Osteocyte (in vitro differentiated cells): ENCODE measurements at regions not wholly inside any gene's neighbourhood (a gene's known extent, or its start where the extent isn't known, plus 50 kb on each side); places are given as distances from the start of the nearest gene placed in this dataset.

Source experiments
- DNase-seq: peaks from one replicate; pipeline ENCODE4 v3.0.0; 2021; ENCODE audit warnings: mixed read lengths; ENCODE audit not compliant: unreplicated experiment; ENCODE audit errors: extremely low spot score
- H3K27ac Mint-ChIP-seq: one replicate; pipeline ENCODE4 v1.8.0; 2021; ENCODE audit warnings: mild to moderate bottlenecking, mixed read lengths; ENCODE audit not compliant: unreplicated experiment
- H3K27me3 Mint-ChIP-seq: one replicate; pipeline ENCODE4 v1.8.0; 2021; ENCODE audit warnings: mixed read lengths; ENCODE audit not compliant: unreplicated experiment
- H3K36me3 Mint-ChIP-seq: one replicate; pipeline ENCODE4 v1.8.0; 2021; ENCODE audit warnings: mixed read lengths; ENCODE audit not compliant: unreplicated experiment
- H3K4me1 Mint-ChIP-seq: one replicate; pipeline ENCODE4 v1.8.0; 2021; ENCODE audit warnings: mixed read lengths; ENCODE audit not compliant: unreplicated experiment
- H3K4me3 Mint-ChIP-seq: one replicate; pipeline ENCODE4 v1.8.0; 2021; ENCODE audit warnings: mild to moderate bottlenecking, moderate library complexity, mixed read lengths; ENCODE audit not compliant: unreplicated experiment
- H3K9me3 Mint-ChIP-seq: one replicate; pipeline ENCODE4 v1.8.0; 2021; ENCODE audit warnings: mixed read lengths; ENCODE audit not compliant: unreplicated experiment
- CTCF ChIP-seq: fragments of 200-600 bp; sonication (generic); IDR thresholded peaks from 2 replicates; pipeline ENCODE4 v1.5.0; 2021; ENCODE audit warnings: antibody characterized with exemption, mild to moderate bottlenecking, moderate library complexity

GRCh38 chr17:79522414-79522813 lies 88.4 kb downstream of the RBFOX3 start:
- no peak for TF ChIP-seq CTCF
- H3K4me3 Mint-ChIP-seq: no peak overlapping the region
- no peaks in the 10 kb centered on the region for H3K9me3 Mint-ChIP-seq
- H3K4me1 Mint-ChIP-seq: no peaks in the 10 kb centered on the region
- H3K27ac Mint-ChIP-seq: no peak overlapping the region
- DNase-seq: no peak
- peaks cover 13% of the 10 kb centered on the region for H3K27me3 Mint-ChIP-seq
- no peaks in the 10 kb centered on the region for H3K36me3 Mint-ChIP-seq

GRCh38 chr17:79521225-79521624 lies 89.6 kb downstream of the RBFOX3 start:
- Mint-ChIP-seq H3K4me3 (no peak overlapping the region), H3K27ac (no peak overlapping the region)

GRCh38 chr17:79520167-79521165 lies 90.4 kb downstream of the RBFOX3 start:
- TF ChIP-seq CTCF: no peak
- H3K4me3 Mint-ChIP-seq: no peak overlapping the region
- H3K27ac Mint-ChIP-seq: no peak overlapping the region
- no peaks in the 10 kb centered on the region for H3K9me3 Mint-ChIP-seq
- peaks cover 19% of the 10 kb centered on the region for H3K27me3 Mint-ChIP-seq
- H3K36me3 Mint-ChIP-seq: no peaks in the 10 kb centered on the region
- H3K4me1 Mint-ChIP-seq: no peaks in the 10 kb centered on the region
- no peak for DNase-seq

More at GRCh38 chr17:79521225-79521624, 89.6 kb downstream of the RBFOX3 start:
- Mint-ChIP-seq H3K9me3 (no peaks in the 10 kb centered on the region), H3K4me1 (no peaks in the 10 kb centered on the region), H3K27me3 (peaks cover 20% of the 10 kb centered on the region), H3K36me3 (no peaks in the 10 kb centered on the region)
- no peak for DNase-seq
- TF ChIP-seq CTCF: no peak

- Mint-ChIP-seq H3K4me3 (no peak overlapping the region), H3K9me3 (no peaks in the 10 kb centered on the region), H3K27ac (no peak overlapping the region), H3K36me3 (no peaks in the 10 kb centered on the region), H3K27me3 (peaks cover 17% of the 10 kb centered on the region), H3K4me1 (no peaks in the 10 kb centered on the region)
- TF ChIP-seq CTCF: no peak
- DNase-seq: no peak
Observed at GRCh38 chr17:79519601-79520000, 91.2 kb downstream of the RBFOX3 start.
